Activated T-cell treated with anti-CD3 and anti-CD28 coated beads, Interleukin-2, amount 50 U/mL, for 24 hours (primary cell): ENCODE measurements at regions not wholly inside any gene's neighbourhood (a gene's known extent, or its start where the extent isn't known, plus 50 kb on each side); places are given as distances from the start of the nearest gene placed in this dataset.
"Not testable (repeated sequence)": the region's sequence is repeated elsewhere in the genome, so short reads cannot be mapped to it uniquely, and the experiment has no call there.

Experiments
- DNase-seq: peaks from one replicate; pipeline ENCODE4 v3.0.0-alpha.2; 2020
- H3K27ac Mint-ChIP-seq: 2 replicates; pipeline ENCODE4 v1.8.0; 2020; ENCODE audit warnings: mild to moderate bottlenecking, mixed read lengths
- H3K27me3 Mint-ChIP-seq: 2 replicates; pipeline ENCODE4 v1.8.0; 2020; ENCODE audit warnings: mixed read lengths
- H3K36me3 Mint-ChIP-seq: 2 replicates; pipeline ENCODE4 v1.8.0; 2020; ENCODE audit warnings: low read depth, mixed read lengths
- H3K4me1 Mint-ChIP-seq: 2 replicates; pipeline ENCODE4 v1.8.0; 2020; ENCODE audit warnings: low read depth, mixed read lengths
- H3K4me3 Mint-ChIP-seq: 2 replicates; pipeline ENCODE4 v1.8.0; 2020; ENCODE audit warnings: mild to moderate bottlenecking, moderate library complexity, mixed read lengths
- H3K9me3 Mint-ChIP-seq: 2 replicates; pipeline ENCODE4 v1.8.0; 2020; ENCODE audit warnings: mixed read lengths

DNA sequence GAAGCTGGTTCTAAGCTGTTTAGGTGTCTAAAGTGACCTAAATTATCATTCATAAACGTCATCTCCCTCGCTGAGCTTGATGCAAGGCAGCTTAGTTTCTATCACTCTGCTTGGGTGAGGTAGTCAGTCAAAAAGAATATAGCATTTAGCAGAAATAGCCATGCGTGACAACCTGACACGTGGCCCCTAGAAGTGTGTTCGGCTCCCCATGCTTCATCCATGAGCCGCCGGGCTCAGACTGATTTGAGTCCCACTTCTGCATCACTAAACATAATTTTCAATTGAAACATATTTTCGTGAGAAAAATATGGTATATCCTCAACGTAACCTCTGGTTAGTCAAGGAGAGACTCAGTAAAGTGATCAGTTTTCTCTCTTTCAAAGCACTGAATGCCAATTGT, 459.8 kb downstream of the IRS2 start:
- no peak overlapping the region for H3K27ac Mint-ChIP-seq
- no peak overlapping the region for H3K4me3 Mint-ChIP-seq
- no peaks in the 10 kb centered on the region for H3K27me3 Mint-ChIP-seq
- no peaks in the 10 kb centered on the region for H3K36me3 Mint-ChIP-seq
- no peak for DNase-seq
- H3K9me3 Mint-ChIP-seq, result no peaks in the 10 kb centered on the region
- H3K4me1 Mint-ChIP-seq, result no peaks in the 10 kb centered on the region

DNA sequence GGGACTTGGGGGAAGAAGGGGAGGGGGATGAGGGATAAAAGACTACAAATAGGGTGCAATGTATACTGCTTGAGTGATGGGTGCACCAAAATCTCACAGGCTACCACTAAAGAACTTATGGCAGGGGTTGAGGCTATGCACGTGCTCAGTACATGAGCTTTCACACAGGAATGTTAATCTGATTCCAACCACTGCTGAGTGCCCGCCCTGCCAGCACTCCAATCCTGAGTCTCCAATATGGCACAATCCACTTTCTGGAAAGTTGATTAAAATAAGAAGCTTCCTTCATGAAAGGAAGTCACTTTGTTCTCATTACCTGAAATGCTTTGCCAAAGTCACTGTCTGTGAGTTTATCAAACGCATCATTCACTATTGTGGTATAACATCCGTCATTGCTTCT, 463.0 kb downstream of the IRS2 start:
- no peak overlapping the region for H3K27ac Mint-ChIP-seq
- H3K4me3 Mint-ChIP-seq, result no peak overlapping the region
- peaks cover 2% of the 10 kb centered on the region for H3K27me3 Mint-ChIP-seq
- no peaks in the 10 kb centered on the region for H3K36me3 Mint-ChIP-seq
- H3K4me1 Mint-ChIP-seq, result no peaks in the 10 kb centered on the region
- DNase-seq, result no peak
- H3K9me3 Mint-ChIP-seq, result no peaks in the 10 kb centered on the region

DNA sequence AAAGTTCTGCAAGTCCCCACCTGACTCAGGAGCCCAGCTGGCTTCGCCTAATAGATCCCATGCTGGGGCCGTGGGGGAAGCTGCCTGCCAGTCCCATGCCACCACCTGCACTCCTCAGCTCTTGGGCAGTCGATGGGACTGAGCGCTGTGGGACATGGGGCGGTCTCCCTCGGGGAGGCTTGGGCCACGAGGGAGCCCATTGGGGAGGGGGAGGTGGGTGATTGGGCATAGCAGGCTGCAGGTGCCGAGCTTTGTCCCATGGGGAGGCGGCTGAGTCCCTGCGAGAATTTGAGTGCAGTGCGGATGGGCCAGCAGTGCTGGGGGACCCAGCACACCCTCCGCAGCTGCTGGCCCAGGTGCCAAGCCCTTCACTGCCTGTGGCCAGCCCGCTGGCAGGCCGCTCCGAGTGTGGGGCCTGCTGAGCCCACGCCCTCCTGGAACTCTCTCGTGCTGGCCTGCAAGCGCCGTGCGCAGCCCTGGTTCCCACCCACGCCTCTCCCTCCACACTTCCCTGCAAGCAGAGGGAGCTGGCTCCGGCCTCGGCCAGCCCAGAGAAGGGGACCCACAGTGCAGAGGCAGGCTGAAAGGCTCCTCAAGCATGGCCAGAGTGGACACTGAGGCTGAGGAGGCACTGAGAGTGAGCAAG, 467.3 kb downstream of the IRS2 start:
- no peaks in the 10 kb centered on the region for H3K4me1 Mint-ChIP-seq
- H3K27ac Mint-ChIP-seq, result no peak overlapping the region
- peaks cover 2% of the 10 kb centered on the region for H3K9me3 Mint-ChIP-seq

DNA sequence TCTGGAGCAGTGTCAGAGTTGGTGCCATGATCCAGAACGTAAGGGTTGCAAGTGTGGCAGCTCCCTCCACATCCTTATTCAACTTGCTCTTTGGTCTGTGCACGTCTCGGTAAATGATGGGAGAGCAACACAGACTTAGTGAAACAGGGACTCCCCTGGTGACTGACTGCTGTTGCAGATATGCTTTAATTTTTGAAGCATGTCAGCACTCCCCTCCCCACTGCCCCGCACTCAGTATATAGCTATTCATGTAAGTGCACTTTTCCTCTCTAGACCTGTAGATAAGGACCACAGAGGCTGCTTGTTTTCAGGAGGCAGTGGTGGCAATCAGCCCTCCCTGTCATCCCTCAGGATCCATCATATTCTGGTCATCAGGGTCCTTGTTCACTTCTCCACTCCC, 470.9 kb downstream of the IRS2 start:
- Mint-ChIP-seq H3K4me3 (no peak overlapping the region), H3K9me3 (peaks cover 2% of the 10 kb centered on the region), H3K36me3 (no peaks in the 10 kb centered on the region), H3K27me3 (peaks cover 8% of the 10 kb centered on the region), H3K4me1 (no peaks in the 10 kb centered on the region), H3K27ac (no peak overlapping the region)
- no peak for DNase-seq

More for the DNA sequence above, 467.3 kb downstream of the IRS2 start:
- DNase-seq, result no peak
- H3K27me3 Mint-ChIP-seq, result peaks cover 7% of the 10 kb centered on the region
- no peak overlapping the region for H3K4me3 Mint-ChIP-seq
- H3K36me3 Mint-ChIP-seq, result no peaks in the 10 kb centered on the region

DNA sequence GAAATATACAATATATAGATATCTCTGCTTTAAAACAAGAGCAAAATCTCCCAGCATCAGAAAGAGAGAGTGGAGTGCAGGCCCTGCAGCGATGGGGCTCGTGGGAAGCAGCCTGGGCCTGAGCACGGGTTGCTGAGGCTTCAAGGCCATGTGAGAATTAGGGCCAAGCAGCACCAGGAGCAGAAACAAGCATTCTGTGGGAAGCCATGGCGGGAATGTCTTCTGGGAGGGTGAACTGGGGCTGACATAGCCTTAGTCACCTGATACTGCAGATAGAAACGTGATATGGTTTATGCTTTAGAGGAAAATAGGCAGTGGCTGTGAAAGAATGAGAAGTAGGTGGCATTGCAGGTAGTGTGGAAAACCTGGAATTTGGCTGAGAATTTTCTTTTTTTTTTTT, 472.3 kb downstream of the IRS2 start:
- H3K9me3 Mint-ChIP-seq, result peaks cover 2% of the 10 kb centered on the region
- H3K36me3 Mint-ChIP-seq, result no peaks in the 10 kb centered on the region
- H3K27me3 Mint-ChIP-seq, result peaks cover 8% of the 10 kb centered on the region
- H3K4me1 Mint-ChIP-seq, result no peaks in the 10 kb centered on the region
- DNase-seq, result no peak
- H3K27ac Mint-ChIP-seq, result no peak overlapping the region
- H3K4me3 Mint-ChIP-seq, result no peak overlapping the region

DNA sequence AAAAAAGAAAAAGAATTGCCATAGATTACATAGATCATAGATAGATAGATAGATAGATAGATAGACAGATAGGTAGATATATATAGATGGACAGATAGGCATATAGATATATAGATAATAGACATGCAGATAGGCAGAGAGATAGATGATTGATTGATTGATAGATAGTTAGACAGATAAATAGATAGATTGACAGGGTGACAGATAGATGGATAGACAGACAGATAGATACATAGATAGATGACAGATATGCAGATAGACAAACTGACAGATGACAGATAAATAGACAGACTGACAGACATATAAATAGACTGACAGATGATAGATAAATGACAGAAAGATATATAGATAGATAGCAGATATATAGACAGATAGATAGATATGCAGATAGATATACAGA, 474.0 kb downstream of the IRS2 start:
- DNase-seq, result no peak
- no peaks in the 10 kb centered on the region for H3K36me3 Mint-ChIP-seq
- H3K4me1 Mint-ChIP-seq, result no peaks in the 10 kb centered on the region
- no peak overlapping the region for H3K27ac Mint-ChIP-seq
- peaks cover 3% of the 10 kb centered on the region for H3K27me3 Mint-ChIP-seq
- no peak overlapping the region for H3K4me3 Mint-ChIP-seq
- no peaks in the 10 kb centered on the region for H3K9me3 Mint-ChIP-seq

DNA sequence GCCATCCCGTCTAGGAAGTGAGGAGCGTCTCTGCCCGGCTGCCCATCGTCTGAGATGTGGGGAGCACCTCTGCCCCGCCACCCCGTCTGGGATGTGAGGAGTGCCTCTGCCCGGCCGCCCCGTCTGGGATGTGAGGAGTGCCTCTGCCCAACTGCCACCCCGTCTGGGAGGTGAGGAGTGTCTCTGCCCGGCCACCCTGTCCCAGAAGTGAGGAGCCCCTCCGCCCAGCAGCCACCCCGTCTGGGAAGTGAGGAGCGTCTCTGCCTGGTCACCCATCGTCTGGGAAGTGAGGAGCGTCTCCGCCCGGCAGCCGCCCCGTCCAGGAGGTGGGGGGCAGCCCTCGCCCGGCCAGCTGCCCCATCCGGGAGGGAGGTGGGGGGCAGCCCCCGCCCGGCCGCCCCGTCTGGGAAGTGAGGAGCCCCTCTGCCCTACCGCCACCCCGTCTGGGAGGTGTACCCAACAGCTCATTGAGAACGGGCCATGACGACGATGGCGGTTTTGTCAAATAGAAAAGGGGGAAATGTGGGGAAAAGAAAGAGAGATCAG, 474.9 kb downstream of the IRS2 start:
- not testable (repeated sequence) for H3K36me3 Mint-ChIP-seq, H3K4me1 Mint-ChIP-seq, H3K9me3 Mint-ChIP-seq, H3K27me3 Mint-ChIP-seq, DNase-seq, H3K27ac Mint-ChIP-seq, H3K4me3 Mint-ChIP-seq

DNA sequence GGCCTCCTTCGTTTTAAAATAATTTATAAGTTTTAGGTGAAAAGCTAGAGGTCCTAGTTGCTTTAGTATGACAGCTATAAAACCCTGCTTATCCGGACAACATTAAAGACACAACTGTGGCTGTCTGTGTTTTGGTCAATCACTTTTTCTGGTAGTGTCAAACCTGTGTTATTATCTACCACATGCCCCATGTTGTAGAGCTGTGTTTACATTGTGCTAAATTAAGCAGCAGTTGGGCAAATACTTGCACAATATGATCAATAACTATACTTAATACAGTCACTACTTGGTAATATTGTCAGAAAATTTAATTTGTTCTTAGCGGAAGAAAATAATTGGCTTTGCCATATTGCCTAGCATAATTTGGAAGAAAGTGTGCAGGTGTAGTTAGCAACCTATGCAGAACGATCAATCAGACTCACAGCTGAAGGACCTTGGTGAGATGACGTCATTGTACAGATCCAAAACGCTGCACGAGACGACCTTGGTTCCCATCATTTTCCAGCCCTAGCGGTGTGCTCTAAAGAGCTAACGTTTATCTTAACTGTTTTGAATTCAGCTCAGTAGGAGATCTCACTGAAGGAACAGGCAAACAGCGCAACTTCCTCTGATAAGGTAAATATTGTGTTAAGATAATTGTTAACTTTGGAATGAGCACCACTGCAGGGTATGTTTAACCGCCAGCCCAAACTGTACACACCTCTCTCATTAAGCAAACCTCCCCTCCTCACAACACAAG, 476.6 kb downstream of the IRS2 start:
- Mint-ChIP-seq H3K4me3 (no peak overlapping the region), H3K27me3 (peaks cover 3% of the 10 kb centered on the region), H3K9me3 (no peaks in the 10 kb centered on the region), H3K27ac (no peak overlapping the region), H3K4me1 (no peaks in the 10 kb centered on the region), H3K36me3 (no peaks in the 10 kb centered on the region)
- no peak for DNase-seq

DNA sequence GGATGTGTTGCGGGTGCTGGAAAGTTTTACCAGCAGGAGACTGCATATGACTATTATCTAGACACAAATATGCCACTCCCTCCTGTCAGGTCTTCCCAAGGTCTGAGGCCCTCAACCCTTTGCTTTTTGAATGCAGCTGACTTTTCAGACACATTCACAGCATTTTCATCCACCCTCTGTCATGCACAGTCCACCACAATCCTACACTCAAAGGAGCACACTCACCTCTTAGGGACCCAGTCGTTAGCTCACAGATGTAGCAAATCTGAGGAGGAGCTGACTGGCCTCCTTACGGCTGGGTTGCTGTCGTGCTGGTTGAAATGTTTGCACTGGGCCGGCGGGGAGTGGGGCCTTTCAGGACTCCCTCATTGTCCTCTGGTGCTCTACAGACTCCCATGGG, 479.4 kb downstream of the IRS2 start:
- no peaks in the 10 kb centered on the region for H3K36me3 Mint-ChIP-seq
- no peak overlapping the region for H3K4me3 Mint-ChIP-seq
- DNase-seq, result no peak
- H3K27ac Mint-ChIP-seq, result no peak overlapping the region
- no peaks in the 10 kb centered on the region for H3K9me3 Mint-ChIP-seq
- H3K4me1 Mint-ChIP-seq, result no peaks in the 10 kb centered on the region
- H3K27me3 Mint-ChIP-seq, result no peaks in the 10 kb centered on the region

DNA sequence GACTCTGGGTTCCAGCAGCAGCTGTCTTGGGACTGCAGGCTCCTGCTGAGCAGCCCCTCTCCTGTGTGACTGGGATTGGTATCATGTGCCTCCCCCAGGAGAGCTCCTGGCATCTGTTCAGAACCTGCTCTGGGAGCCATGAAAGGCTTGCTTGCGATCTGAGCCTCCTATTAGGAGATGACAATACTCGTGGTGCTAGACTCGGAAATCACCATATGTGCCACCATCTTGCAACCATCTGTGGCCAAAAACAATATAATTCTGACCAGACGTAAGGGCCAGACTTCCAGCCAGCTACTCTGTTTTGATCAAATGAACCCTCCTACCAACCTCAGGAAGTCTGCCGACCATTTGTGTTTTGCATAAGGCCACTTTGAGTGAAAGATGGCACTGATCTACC, 484.7 kb downstream of the IRS2 start:
- Mint-ChIP-seq H3K4me1 (no peaks in the 10 kb centered on the region), H3K9me3 (no peaks in the 10 kb centered on the region), H3K36me3 (no peaks in the 10 kb centered on the region), H3K27ac (no peak overlapping the region), H3K27me3 (no peaks in the 10 kb centered on the region), H3K4me3 (no peak overlapping the region)
- DNase-seq, result no peak

DNA sequence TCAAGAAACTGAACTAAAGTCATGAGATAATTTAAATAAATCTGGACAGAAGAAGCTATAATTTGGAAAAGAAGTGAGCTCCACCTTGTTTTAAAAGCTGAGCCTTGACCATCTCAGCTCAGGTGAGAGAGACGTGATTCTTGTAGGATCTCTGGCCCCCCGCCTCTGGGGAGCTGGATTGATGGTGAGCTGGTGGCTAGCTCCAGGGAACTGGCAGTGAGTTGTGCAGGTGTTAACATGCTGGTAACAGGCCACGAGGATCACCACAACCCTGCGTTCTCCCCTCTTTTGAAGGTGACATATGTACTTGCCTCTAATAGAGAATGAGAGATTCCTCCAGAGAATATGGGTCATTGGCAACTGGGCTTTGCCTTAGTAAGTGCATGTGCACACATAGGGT, 485.1 kb downstream of the IRS2 start:
- no peak overlapping the region for H3K4me3 Mint-ChIP-seq
- no peaks in the 10 kb centered on the region for H3K4me1 Mint-ChIP-seq
- H3K9me3 Mint-ChIP-seq, result no peaks in the 10 kb centered on the region
- DNase-seq, result no peak
- H3K27me3 Mint-ChIP-seq, result no peaks in the 10 kb centered on the region
- no peak overlapping the region for H3K27ac Mint-ChIP-seq
- H3K36me3 Mint-ChIP-seq, result no peaks in the 10 kb centered on the region

DNA sequence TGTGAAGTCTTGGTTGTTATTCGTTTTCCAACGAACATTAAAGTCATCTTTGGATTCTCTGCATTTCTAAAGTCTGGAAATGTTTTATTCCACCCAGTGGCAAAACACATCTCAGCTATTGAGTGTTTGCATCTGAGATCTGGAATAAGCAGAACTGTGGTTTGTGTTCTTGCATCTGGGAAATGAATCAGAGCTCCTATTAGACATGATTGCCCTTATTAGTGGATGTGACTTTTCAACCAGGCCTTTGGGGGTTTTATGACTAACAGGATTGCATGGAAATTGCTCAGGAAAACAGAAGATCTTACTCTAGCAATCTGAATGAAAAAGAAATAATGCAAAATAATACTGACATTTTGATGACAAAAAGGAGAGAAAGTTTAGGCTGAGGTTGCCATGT, 488.8 kb downstream of the IRS2 start:
- H3K4me1 Mint-ChIP-seq, result no peaks in the 10 kb centered on the region
- no peak for DNase-seq
- H3K4me3 Mint-ChIP-seq, result no peak overlapping the region
- H3K36me3 Mint-ChIP-seq, result no peaks in the 10 kb centered on the region
- peaks cover 6% of the 10 kb centered on the region for H3K27me3 Mint-ChIP-seq
- H3K9me3 Mint-ChIP-seq, result no peaks in the 10 kb centered on the region
- H3K27ac Mint-ChIP-seq, result no peak overlapping the region

DNA sequence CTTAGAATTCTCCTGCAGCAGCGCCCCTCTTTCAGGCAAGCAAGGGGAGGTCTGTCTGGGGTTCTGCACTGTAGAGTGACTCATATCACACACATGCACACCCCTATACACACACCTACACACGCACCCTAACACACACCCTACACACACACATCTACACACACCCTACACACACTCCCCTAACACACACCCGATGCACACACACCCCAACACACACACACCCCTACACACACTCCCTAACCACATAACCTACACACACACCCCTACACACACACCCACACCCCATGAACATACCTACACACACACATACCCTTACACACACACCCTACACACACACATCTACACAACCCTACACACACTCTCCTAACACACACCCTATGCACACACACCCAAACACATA, 493.2 kb downstream of the IRS2 start:
- Mint-ChIP-seq H3K27ac (no peak overlapping the region), H3K27me3 (peaks cover 6% of the 10 kb centered on the region), H3K4me3 (no peak overlapping the region), H3K36me3 (no peaks in the 10 kb centered on the region), H3K4me1 (no peaks in the 10 kb centered on the region), H3K9me3 (no peaks in the 10 kb centered on the region)
- DNase-seq, result no peak

DNA sequence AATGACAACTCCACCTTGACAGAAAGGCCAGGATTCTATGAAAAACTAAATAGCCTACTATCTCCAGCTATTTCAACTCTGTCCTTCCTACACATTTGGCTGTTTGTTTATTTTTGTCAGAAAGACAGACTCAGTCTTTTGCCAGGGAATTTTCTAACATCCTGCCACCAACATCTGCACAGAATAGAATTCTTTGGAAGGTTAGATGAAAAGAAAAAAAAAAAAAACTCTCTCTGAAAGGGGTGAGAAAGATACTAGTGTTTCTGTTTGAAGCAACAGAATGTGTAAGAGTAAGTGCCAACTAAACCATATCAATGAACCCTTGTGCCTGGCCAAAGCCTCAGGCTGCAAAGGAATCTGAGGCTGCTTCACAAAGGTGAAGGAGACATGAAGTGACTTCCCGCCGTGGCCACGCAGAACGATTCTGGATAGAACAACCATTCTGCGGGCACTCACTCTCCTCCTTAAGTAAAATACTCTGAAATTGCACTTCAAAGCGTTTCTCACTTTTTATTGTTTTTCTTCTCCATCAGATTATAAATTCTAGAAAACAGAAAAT, 498.2 kb downstream of the IRS2 start:
- no peak overlapping the region for H3K4me3 Mint-ChIP-seq
- no peaks in the 10 kb centered on the region for H3K9me3 Mint-ChIP-seq
- H3K27me3 Mint-ChIP-seq, result no peaks in the 10 kb centered on the region
- no peaks in the 10 kb centered on the region for H3K36me3 Mint-ChIP-seq
- no peak for DNase-seq
- no peaks in the 10 kb centered on the region for H3K4me1 Mint-ChIP-seq
- H3K27ac Mint-ChIP-seq, result no peak overlapping the region

DNA sequence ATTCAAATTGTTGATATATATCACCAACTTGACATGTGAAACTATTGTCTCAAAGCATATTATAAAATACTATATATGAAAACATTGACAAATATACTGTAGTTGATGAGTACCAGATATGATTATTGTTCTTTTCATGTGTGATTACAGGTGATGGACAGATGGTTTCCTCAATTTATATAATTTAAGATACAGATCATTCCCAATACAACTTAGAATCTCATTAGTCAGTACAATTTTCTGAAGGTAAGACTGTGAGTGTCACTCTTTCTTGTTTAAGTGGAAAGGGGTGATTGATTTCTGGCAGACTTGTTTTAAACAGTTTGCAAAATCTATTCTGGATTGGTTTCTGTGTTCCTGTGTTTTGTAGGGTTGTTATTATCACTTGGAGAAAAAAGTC, 498.8 kb downstream of the IRS2 start:
- no peak overlapping the region for H3K27ac Mint-ChIP-seq

More for the DNA sequence above, 498.8 kb downstream of the IRS2 start:
- Mint-ChIP-seq H3K36me3 (no peaks in the 10 kb centered on the region), H3K4me3 (no peak overlapping the region), H3K27me3 (no peaks in the 10 kb centered on the region), H3K4me1 (no peaks in the 10 kb centered on the region), H3K9me3 (no peaks in the 10 kb centered on the region)
- no peak for DNase-seq
